Activated naive CD8-positive, alpha-beta T cell treated with anti-CD3 and anti-CD28 coated beads, Interleukin-2, amount 10 ng/mL, durations not matched to agents 7 days and 5 days (primary cell): ENCODE measurements at regions not wholly inside any gene's neighbourhood (a gene's known extent, or its start where the extent isn't known, plus 50 kb on each side); places are given as distances from the start of the nearest gene placed in this dataset. TPM values are rescaled to one million over a fixed set of nuclear protein-coding genes. Genes with fewer than 3 reads are reported as not detected.

ENCODE experiments used
- microRNA-seq: library from miRNA; unstranded; fragments of <30 nt; microRNA quantifications from one replicate; pipeline ENCODE4 v1.2.0, GENCODE V29; 2022

Small RNA genes in the stretch of these regions (microRNA-seq; reads per million reads assigned to microRNA genes)
- gene MIR8062, result not detected
